ENCODE measurements at regions not wholly inside any gene's neighbourhood (a gene's known extent, or its start where the extent isn't known, plus 50 kb on each side); places are given as distances from the start of the nearest gene placed in this dataset.
"Not testable (repeated sequence)": the region's sequence is repeated elsewhere in the genome, so short reads cannot be mapped to it uniquely, and the experiment has no call there.

- DNase-seq: peak; percentile 1
Measured at GRCh38 chr2:156254637-156255067, 77.9 kb downstream of the NR4A2 start.

- DNase-seq: no peak
Measured at GRCh38 chr2:156253765-156254164, 78.8 kb downstream of the NR4A2 start.

GRCh38 chr2:156242874-156243273 lies 89.6 kb downstream of the NR4A2 start:
- no peak for DNase-seq

GRCh38 chr2:156237558-156237957 lies 95.0 kb downstream of the NR4A2 start:
- no peak for DNase-seq

GRCh38 chr2:156229724-156230362 lies 102.7 kb downstream of the NR4A2 start:
- DNase-seq: no peak

- not testable (repeated sequence) for DNase-seq
Measured at GRCh38 chr2:156223328-156223727, 109.2 kb downstream of the NR4A2 start.

GRCh38 chr2:156221703-156222102 lies 110.8 kb downstream of the NR4A2 start:
- no peak for DNase-seq

- DNase-seq: no peak
Measured at GRCh38 chr2:156219491-156220100, 112.9 kb downstream of the NR4A2 start.

GRCh38 chr2:156215656-156216055 lies 116.9 kb downstream of the NR4A2 start:
- DNase-seq: no peak

- DNase-seq: no peak
Measured at GRCh38 chr2:156211318-156211717, 121.2 kb downstream of the NR4A2 start.

- DNase-seq: no peak
Measured at GRCh38 chr2:156206355-156206754, 126.2 kb downstream of the NR4A2 start.

GRCh38 chr2:156199588-156199987 lies 132.9 kb downstream of the NR4A2 start:
- no peak for DNase-seq

- no peak for DNase-seq
Measured at GRCh38 chr2:156196031-156196430, 136.5 kb downstream of the NR4A2 start.

- peak; percentile 4 for DNase-seq
Measured at GRCh38 chr2:156192468-156192867, 140.1 kb downstream of the NR4A2 start.

- DNase-seq: no peak
Measured at GRCh38 chr2:156191527-156191926, 141.0 kb downstream of the NR4A2 start.

GRCh38 chr2:156190517-156190916 lies 142.0 kb downstream of the NR4A2 start:
- DNase-seq: no peak

GRCh38 chr2:156189584-156189983 lies 142.9 kb downstream of the NR4A2 start:
- no peak for DNase-seq

GRCh38 chr2:156189143-156189542 lies 143.4 kb downstream of the NR4A2 start:
- no peak for DNase-seq

- DNase-seq: no peak
Measured at GRCh38 chr2:156182132-156182531, 150.4 kb downstream of the NR4A2 start.

- DNase-seq: no peak
Measured at GRCh38 chr2:156181208-156181607, 151.3 kb downstream of the NR4A2 start.

GRCh38 chr2:156177654-156178053 lies 154.9 kb downstream of the NR4A2 start:
- no peak for DNase-seq

- DNase-seq: no peak
Measured at GRCh38 chr2:156175946-156176345, 156.6 kb downstream of the NR4A2 start.

GRCh38 chr2:156170929-156171328 lies 161.6 kb downstream of the NR4A2 start:
- no peak for DNase-seq

GRCh38 chr2:156165742-156166141 lies 166.8 kb downstream of the NR4A2 start:
- DNase-seq: no peak
